BE2C (cell line): ENCODE measurements at regions not wholly inside any gene's neighbourhood (a gene's known extent, or its start where the extent isn't known, plus 50 kb on each side); places are given as distances from the start of the nearest gene placed in this dataset.
"Not testable (repeated sequence)": the region's sequence is repeated elsewhere in the genome, so short reads cannot be mapped to it uniquely, and the experiment has no call there.

Experiments
- DNase-seq: peaks from one replicate; pipeline ENCODE4 v3.0.0-alpha.2; 2020
- H3K27me3 ChIP-seq: fragments of 250-450 bp; sonication (Bioruptor Pico); 2 replicates; pipeline ENCODE4 v1.5.1; 2020; ENCODE audit warnings: mild to moderate bottlenecking
- H3K36me3 ChIP-seq: fragments of 250-450 bp; sonication (Bioruptor Pico); 2 replicates; pipeline ENCODE4 v1.5.1; 2020; ENCODE audit warnings: mild to moderate bottlenecking
- H3K4me1 ChIP-seq: fragments of 250-450 bp; sonication (Bioruptor Pico); 2 replicates; pipeline ENCODE4 v1.5.1; 2020
- H3K4me3 ChIP-seq: 2 replicates; pipeline ENCODE4 v1.5.1; 2011; ENCODE audit warnings: low read depth, low read length
- H3K9me3 ChIP-seq: fragments of 250-450 bp; sonication (Bioruptor Pico); 2 replicates; pipeline ENCODE4 v1.5.1; 2020
- TF ChIP-seq, protein P1 (sequence below): IDR thresholded peaks from 2 replicates; pipeline ENCODE4 v1.5.1; 2012; ENCODE audit warnings: mild to moderate bottlenecking, low read depth, low read length

DNA sequence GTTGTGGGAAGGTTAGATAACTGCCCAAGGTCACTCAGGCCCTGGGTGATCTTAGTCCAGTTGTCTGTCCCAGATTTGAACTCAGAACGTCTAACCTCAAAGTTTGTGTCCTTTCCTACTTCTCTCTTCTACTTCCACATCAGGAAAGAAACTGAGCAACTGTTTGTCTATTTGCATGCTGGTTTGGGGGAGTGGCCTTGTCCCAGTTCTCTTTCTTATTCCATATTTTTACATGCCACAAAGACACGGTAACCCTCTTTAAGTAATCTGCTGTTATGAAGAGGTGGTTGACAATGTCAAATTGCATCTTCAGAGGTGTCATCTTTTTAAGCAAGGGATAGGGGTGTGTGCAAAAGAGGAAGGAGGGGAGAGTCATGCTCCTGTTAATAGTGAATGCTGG lies 432.5 kb downstream of the HS3ST3B1 start:
- H3K9me3 ChIP-seq, result no peaks in the 10 kb centered on the region
- no peaks in the 10 kb centered on the region for H3K27me3 ChIP-seq
- H3K4me3 ChIP-seq, result no peak overlapping the region
- DNase-seq, result no peak
- no peaks in the 10 kb centered on the region for H3K4me1 ChIP-seq
- H3K36me3 ChIP-seq, result no peaks in the 10 kb centered on the region
- TF ChIP-seq, protein P1, sequence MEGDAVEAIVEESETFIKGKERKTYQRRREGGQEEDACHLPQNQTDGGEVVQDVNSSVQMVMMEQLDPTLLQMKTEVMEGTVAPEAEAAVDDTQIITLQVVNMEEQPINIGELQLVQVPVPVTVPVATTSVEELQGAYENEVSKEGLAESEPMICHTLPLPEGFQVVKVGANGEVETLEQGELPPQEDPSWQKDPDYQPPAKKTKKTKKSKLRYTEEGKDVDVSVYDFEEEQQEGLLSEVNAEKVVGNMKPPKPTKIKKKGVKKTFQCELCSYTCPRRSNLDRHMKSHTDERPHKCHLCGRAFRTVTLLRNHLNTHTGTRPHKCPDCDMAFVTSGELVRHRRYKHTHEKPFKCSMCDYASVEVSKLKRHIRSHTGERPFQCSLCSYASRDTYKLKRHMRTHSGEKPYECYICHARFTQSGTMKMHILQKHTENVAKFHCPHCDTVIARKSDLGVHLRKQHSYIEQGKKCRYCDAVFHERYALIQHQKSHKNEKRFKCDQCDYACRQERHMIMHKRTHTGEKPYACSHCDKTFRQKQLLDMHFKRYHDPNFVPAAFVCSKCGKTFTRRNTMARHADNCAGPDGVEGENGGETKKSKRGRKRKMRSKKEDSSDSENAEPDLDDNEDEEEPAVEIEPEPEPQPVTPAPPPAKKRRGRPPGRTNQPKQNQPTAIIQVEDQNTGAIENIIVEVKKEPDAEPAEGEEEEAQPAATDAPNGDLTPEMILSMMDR, result no peak

DNA sequence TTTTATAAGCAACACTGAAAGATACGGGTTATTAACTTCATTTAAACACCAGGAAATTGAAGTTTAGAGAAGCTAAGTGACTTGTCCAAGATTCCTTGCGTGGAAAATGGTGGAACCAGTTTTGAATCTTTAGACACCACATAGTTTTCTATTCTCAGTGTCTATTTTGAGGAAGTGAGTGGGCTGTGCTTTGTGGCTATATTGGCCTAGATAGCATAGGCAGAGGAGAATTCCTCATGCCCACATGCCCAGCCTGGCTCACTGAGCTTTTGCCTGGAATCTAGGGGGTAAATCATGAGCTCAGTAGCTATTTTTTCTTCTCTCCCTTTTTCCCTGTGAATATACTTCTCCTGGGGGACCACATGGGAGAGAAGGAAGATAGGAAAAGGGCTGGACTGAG lies 431.3 kb downstream of the HS3ST3B1 start:
- Histone ChIP-seq H3K27me3 (no peaks in the 10 kb centered on the region), H3K4me3 (no peak overlapping the region), H3K36me3 (no peaks in the 10 kb centered on the region), H3K4me1 (no peaks in the 10 kb centered on the region), H3K9me3 (no peaks in the 10 kb centered on the region)
- DNase-seq, result no peak
- TF ChIP-seq, protein P1, result no peak

DNA sequence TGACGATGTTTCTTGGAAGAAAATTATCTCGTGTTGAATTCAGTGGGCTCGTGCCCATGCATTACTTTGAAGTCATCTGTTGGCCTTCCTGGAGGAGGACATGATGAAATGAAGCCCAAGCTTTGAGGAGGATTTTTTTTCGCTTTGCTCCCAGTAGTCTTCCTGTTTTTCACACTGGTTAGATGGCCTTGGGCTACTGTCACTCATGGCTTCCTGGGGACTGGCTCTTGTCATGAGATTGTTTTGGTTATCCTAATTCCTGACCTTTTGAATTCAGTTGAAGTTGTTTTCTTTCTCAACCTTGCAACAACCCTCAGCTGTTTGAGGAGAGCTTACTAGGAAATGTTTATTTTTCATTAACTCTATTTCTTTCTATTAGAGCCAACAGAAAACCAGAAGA lies 430.7 kb downstream of the HS3ST3B1 start:
- no peak for DNase-seq
- H3K4me1 ChIP-seq, result no peaks in the 10 kb centered on the region
- H3K4me3 ChIP-seq, result no peak overlapping the region
- no peaks in the 10 kb centered on the region for H3K9me3 ChIP-seq
- no peaks in the 10 kb centered on the region for H3K36me3 ChIP-seq
- H3K27me3 ChIP-seq, result no peaks in the 10 kb centered on the region
- TF ChIP-seq, protein P1, result no peak

DNA sequence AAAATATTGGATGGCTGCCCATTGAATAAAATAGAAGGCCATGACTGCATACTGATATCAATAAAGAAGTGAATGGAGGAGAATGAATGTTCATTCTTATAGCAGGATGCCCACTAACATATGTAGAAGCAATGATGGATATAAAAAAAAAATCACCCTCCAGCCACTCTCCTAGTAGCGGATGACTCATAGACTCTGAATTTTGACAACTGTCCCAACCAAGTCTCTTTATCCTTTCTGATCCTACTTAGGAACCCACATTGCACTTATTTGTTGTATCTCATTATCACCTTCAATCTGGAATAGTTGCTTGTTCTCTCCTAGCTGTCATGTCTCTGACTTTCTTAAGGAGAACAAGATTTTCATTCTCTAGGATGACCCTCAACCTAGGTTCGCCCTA lies 429.9 kb downstream of the HS3ST3B1 start:
- Histone ChIP-seq H3K4me1 (no peaks in the 10 kb centered on the region), H3K27me3 (no peaks in the 10 kb centered on the region), H3K9me3 (no peaks in the 10 kb centered on the region), H3K36me3 (no peaks in the 10 kb centered on the region), H3K4me3 (no peak overlapping the region)
- TF ChIP-seq, protein P1, result no peak
- no peak for DNase-seq

DNA sequence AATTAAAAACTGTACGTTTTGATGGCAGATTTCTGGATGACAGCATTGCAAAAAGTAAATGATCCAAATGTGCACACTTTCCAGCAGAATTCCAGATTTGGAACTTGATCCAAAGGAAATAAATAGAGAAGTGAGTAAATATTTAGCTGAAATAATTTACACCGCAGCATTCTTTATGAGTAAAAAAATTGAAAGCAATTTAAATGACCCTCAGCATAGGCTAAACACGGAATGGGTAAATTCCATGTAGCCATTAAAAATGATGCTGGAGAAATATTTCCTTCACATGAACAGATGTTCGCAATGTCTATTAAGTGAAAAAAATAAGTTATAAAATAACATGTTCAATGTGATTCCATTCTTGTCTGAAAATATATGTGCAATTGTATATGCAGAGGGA lies 424.8 kb downstream of the HS3ST3B1 start:
- Histone ChIP-seq H3K9me3 (no peaks in the 10 kb centered on the region), H3K4me3 (no peak overlapping the region), H3K36me3 (no peaks in the 10 kb centered on the region), H3K4me1 (no peaks in the 10 kb centered on the region), H3K27me3 (no peaks in the 10 kb centered on the region)
- TF ChIP-seq, protein P1, result no peak
- DNase-seq, result no peak

DNA sequence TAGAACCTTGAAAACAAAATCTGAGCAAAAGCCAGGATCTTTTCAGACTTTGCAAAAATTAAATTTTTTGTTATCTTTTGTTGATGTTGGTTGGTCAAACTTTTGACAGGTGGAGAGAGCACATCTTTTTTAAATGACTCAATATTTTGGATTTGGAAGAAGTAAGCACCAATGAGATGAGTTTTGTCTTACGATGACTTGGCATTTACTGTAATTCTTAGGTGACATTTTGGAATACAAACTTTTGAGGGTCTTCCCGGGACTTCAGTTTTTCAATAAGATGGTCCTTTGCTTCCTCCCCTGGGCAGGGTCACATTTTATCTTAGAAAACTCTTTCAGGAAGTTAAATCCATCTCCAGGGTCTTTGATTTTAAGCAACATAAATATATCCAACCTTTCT lies 423.9 kb downstream of the HS3ST3B1 start:
- no peaks in the 10 kb centered on the region for H3K4me1 ChIP-seq
- no peak for DNase-seq
- H3K9me3 ChIP-seq, result no peaks in the 10 kb centered on the region
- no peak overlapping the region for H3K4me3 ChIP-seq
- H3K27me3 ChIP-seq, result no peaks in the 10 kb centered on the region
- TF ChIP-seq, protein P1, result no peak
- no peaks in the 10 kb centered on the region for H3K36me3 ChIP-seq

DNA sequence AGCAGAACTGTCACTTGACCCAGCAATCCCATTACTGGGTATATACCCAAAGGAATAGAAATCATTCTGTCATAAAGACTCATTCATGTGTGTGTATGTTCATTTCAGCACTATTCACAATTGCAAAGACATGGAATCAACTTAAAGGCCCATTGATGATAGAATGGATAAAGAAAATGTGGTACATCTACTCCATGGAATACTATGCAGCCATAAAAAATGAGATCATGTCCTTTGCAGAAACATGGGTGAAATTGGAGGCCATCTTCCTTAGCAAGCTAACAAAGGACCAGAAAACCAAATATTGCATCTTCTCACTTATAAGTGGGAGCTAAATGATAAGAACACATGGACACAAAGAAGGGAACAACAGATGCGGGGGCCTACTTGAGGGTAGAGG lies 422.5 kb downstream of the HS3ST3B1 start:
- H3K36me3 ChIP-seq, H3K4me3 ChIP-seq, H3K9me3 ChIP-seq, H3K27me3 ChIP-seq, H3K4me1 ChIP-seq, DNase-seq: not testable (repeated sequence)
